ENCODE measurements at regions not wholly inside any gene's neighbourhood (a gene's known extent, or its start where the extent isn't known, plus 50 kb on each side); places are given as distances from the start of the nearest gene placed in this dataset.

GRCh38 chr3:4019501-4019900 lies 220.3 kb downstream of the LRRN1 start:
- no peak overlapping the region for H3K4me3 ChIP-seq (ENCODE audit: control insufficient read depth, low read depth, low read length)
- TF ChIP-seq CTCF (IDR thresholded peaks at IDR 0.05; ENCODE audit: control insufficient read depth, insufficient read depth, low read depth, low read length, missing control alignments) = no peak
- DNase-seq (ENCODE audit: low read depth) = no peak

DNA sequence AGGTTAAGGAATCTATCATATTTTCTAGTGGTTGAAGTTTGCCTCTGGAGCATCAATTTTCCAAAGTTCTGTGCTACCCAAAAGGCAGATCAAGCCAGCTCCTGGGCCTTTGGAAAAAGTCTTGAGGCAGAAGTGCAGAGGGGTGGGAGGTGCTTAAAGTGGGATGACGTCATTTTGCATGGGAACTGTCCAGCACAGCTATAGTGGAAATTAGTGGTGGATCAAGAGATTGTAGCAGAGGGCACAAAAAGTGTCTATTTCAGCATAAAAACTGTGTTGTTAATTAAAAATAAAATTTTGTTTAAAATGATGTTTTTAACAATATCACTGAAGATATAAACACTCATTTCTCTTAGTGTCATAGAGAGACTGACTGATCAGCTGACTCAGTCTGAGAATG lies 221.9 kb downstream of the LRRN1 start:
- no peak for TF ChIP-seq CTCF (IDR thresholded peaks at IDR 0.05; ENCODE audit: control insufficient read depth, insufficient read depth, low read depth, low read length, missing control alignments)
- H3K4me3 ChIP-seq (ENCODE audit: control insufficient read depth, low read depth, low read length) = no peak overlapping the region
- no peak for DNase-seq (ENCODE audit: low read depth)

DNA sequence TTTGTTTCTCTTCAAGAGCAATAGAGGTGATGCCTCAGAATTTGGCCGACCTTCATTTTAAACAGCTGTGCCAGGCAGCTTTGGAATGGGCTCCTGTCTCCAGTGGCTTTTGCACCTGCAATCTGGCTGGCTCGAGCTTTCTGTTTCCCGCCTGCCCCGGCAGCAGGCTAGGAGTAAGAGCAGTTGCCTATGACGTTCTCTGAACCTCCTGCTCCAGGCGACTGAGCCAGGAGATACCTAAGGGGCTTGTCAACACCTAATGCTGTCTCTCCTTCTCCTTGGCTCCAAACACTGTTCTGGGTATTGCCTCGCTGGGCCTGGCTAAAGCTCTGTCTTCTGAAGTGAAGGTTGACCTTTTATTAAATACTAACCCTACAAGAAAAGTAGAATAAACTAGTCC lies 229.9 kb downstream of the LRRN1 start:
- H3K4me3 ChIP-seq (ENCODE audit: control insufficient read depth, low read depth, low read length) = no peak overlapping the region
- no peak for DNase-seq (ENCODE audit: low read depth)
- no peak for TF ChIP-seq CTCF (IDR thresholded peaks at IDR 0.05; ENCODE audit: control insufficient read depth, insufficient read depth, low read depth, low read length, missing control alignments)

GRCh38 chr3:4030624-4031023 lies 231.4 kb downstream of the LRRN1 start:
- DNase-seq (ENCODE audit: low read depth) = no peak
- TF ChIP-seq CTCF (IDR thresholded peaks at IDR 0.05; ENCODE audit: control insufficient read depth, insufficient read depth, low read depth, low read length, missing control alignments) = no peak

GRCh38 chr3:4033296-4033695 lies 234.1 kb downstream of the LRRN1 start:
- no peak for TF ChIP-seq CTCF (IDR thresholded peaks at IDR 0.05; ENCODE audit: control insufficient read depth, insufficient read depth, low read depth, low read length, missing control alignments)
- no peak overlapping the region for H3K4me3 ChIP-seq (ENCODE audit: control insufficient read depth, low read depth, low read length)
- DNase-seq (ENCODE audit: low read depth) = no peak

More at GRCh38 chr3:4030624-4031023, 231.4 kb downstream of the LRRN1 start:
- H3K4me3 ChIP-seq (ENCODE audit: control insufficient read depth, low read depth, low read length) = no peak overlapping the region

GRCh38 chr3:4036046-4036445 lies 236.8 kb downstream of the LRRN1 start:
- no peak overlapping the region for H3K4me3 ChIP-seq (ENCODE audit: control insufficient read depth, low read depth, low read length)
- TF ChIP-seq CTCF (IDR thresholded peaks at IDR 0.05; ENCODE audit: control insufficient read depth, insufficient read depth, low read depth, low read length, missing control alignments) = no peak
- no peak for DNase-seq (ENCODE audit: low read depth)

DNA sequence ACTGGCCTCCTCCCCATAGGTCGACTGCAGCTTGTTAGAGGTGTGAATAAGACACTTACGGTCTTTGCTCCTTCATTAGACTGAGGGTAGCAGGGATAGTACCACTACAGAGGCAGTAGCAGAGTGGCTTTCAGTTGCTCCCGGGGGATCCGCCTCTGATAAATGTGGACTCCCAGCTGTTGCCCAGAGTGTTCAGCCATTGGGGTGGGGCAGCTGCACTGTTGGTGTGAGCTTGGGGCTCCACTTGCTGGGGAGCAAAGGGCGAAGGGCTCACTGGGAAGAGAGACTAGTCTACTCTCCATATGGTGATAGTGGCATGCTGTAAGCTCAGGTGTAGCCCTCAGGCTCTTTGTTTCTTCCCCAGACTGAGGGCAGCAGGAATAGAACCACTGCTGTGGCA lies 239.1 kb downstream of the LRRN1 start:
- H3K4me3 ChIP-seq (ENCODE audit: control insufficient read depth, low read depth, low read length) = no peak overlapping the region
- TF ChIP-seq CTCF (IDR thresholded peaks at IDR 0.05; ENCODE audit: control insufficient read depth, insufficient read depth, low read depth, low read length, missing control alignments) = no peak
- no peak for DNase-seq (ENCODE audit: low read depth)

Data from AG09309 (cell line).